Neural progenitor cell (in vitro differentiated cells): ENCODE measurements at regions not wholly inside any gene's neighbourhood (a gene's known extent, or its start where the extent isn't known, plus 50 kb on each side); places are given as distances from the start of the nearest gene placed in this dataset.

ENCODE experiments used
- EZH2phosphoT487 ChIP-seq: fragments of 200-600 bp; sonication (generic); IDR thresholded peaks from 2 replicates; pipeline ENCODE4 v1.6.1; 2017; ENCODE audit warnings: antibody characterized with exemption
- TF ChIP-seq, protein P1 (sequence below): fragments of 200-600 bp; sonication (generic); IDR thresholded peaks from 2 replicates; pipeline ENCODE4 v1.5.1; 2017; ENCODE audit warnings: antibody characterized with exemption, mild to moderate bottlenecking

DNA sequence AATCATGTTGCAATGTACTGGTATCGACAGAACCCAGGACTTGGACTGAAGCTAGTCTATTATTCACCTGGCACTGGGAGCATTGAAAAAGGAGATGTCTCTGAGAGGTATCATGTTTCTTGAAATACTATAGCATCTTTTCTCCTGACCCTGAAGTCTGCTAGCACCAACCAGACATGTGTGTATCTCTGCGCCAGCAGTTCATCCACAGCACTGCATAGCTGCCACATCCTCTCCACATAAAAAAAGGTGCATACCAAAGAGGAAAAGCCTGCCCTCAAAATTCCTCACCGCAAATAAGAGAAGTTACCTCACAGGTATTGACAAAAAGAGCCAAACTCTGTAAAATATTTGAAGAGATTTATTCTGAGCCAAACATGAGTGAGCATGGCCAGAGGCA, 99.5 kb upstream of the PRSS3 start:
- TF ChIP-seq EZH2phosphoT487 = no peak
- TF ChIP-seq, protein P1, sequence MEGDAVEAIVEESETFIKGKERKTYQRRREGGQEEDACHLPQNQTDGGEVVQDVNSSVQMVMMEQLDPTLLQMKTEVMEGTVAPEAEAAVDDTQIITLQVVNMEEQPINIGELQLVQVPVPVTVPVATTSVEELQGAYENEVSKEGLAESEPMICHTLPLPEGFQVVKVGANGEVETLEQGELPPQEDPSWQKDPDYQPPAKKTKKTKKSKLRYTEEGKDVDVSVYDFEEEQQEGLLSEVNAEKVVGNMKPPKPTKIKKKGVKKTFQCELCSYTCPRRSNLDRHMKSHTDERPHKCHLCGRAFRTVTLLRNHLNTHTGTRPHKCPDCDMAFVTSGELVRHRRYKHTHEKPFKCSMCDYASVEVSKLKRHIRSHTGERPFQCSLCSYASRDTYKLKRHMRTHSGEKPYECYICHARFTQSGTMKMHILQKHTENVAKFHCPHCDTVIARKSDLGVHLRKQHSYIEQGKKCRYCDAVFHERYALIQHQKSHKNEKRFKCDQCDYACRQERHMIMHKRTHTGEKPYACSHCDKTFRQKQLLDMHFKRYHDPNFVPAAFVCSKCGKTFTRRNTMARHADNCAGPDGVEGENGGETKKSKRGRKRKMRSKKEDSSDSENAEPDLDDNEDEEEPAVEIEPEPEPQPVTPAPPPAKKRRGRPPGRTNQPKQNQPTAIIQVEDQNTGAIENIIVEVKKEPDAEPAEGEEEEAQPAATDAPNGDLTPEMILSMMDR = no peak
